ENCODE measurements at regions not wholly inside any gene's neighbourhood (a gene's known extent, or its start where the extent isn't known, plus 50 kb on each side); places are given as distances from the start of the nearest gene placed in this dataset.

- no peak for DNase-seq (ENCODE audit: low spot score)
These were observed 182.4 kb upstream of the CXXC4 start for GRCh38 chr4:104677116-104677515.

DNA sequence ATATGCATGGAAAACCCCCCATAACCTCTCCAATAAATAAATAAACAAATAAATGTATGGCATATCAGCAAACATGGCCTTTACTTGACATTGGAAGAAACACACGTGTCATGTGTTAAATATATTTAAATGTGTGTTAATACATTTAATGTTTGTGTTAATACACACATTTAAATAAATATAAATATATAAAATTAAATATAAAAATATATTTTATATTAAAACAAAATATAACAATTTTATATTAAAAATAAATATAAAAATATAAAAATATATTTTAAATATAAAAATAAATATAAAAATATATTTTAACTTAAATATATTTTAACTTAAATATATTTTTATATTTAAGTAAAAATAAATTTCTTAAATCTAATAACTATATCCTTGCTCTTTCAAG is 187.6 kb upstream of the CXXC4 start:
- DNase-seq (ENCODE audit: low spot score): no peak

DNA sequence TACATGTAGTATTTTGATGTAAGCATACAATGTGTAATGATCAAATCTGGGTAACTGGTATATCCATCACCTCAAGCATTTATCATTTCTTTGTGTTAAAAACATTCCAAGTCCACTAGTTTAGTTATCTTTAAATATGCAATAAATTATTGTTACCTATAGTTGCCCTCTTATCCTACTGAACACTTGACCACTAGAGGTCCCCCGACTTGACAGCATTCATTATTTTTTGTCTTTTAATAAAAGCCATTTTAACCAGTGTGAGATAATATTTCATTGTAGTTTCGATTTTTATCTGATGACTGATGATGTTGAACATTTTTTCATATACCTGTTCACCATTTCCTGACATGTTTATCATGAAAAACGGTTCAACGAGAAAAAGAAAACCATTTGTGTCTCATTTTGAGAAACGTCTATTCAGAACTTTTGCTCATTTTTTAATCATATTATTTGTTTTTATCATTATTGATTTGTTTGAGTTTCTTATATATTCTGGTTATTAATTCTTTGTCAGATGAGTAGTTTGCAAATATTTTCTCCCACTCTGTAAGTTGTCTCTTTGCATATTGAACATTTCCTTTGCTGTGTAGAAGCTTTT is 199.0 kb upstream of the CXXC4 start:
- peak; percentile 12 for DNase-seq (ENCODE audit: low spot score)

DNA sequence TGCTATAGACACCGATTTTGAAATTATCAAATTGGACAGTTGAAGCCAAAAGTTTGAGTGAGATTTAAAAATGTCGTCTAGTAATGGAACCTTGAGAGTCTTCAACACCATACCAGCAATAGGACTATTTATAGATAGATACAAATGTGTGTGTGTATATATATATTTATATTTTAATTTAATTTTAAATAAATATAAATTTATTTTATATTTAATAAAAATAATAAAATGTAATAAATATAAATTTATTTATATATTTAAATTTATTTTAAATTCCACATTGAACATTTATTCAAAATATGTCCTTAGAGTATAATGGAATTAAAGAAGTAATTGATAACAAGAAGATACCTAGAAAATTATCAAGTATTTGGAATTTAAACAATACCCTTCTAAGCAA is 221.9 kb upstream of the CXXC4 start:
- DNase-seq (ENCODE audit: low spot score): no peak

DNA sequence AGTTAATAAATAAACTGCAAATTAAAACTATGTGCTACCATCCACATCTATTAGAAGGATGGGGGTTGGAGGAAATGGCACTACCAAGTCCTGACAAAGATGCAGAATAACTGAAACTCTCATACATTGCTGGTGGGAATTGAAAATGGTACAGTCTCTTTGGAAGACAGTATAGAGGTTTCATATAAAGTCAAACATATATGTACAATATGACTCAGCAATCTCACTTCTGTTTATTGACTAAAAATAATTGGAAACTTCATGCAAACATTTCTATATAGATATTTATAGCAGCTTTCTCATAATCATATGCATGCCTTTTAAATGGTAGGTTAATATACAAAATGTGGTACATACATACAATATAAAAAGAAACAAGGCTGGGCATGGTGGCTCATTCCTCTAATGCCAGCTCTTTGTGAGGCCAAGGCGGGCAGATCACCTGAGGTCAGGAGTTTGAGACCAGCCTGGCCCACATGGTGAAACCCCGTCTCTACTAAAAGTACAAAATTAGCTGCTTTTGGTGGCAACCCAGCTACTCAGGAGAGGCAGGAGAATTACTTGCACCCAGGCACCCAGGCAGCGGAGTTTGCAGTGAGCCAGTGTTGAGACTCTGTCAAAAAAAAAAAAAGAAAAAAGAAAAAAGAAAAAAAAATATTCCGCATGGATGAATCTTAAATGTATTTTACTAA is 225.0 kb upstream of the CXXC4 start:
- no peak for DNase-seq (ENCODE audit: low spot score)

GRCh38 chr4:104722467-104722866 is 227.8 kb upstream of the CXXC4 start:
- DNase-seq (ENCODE audit: low spot score): no peak

GRCh38 chr4:104726002-104726401 is 231.3 kb upstream of the CXXC4 start:
- DNase-seq (ENCODE audit: low spot score): no peak

DNA sequence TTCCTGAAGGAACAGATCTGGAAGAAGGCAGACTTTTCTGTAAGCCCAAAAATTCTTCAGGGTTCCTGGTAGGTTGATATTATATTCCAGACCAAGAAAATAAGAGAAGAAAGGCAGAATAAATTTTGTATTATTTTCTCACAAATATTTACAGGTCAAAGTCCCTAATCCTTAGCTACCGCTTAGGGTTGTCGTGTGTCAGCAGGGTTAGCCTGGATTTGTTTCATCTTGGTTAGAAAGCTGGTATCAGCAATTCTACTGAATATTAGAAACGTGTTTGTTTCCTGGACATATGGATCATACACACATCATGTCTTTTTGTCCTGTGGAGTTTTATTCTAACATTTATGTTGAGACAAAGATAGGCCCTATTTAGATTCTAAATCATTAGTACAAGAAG is 232.9 kb upstream of the CXXC4 start:
- DNase-seq (ENCODE audit: low spot score): no peak

- peak; percentile 69 for DNase-seq (ENCODE audit: low spot score)
These were observed 233.9 kb upstream of the CXXC4 start for GRCh38 chr4:104728380-104729122.

- DNase-seq (ENCODE audit: low spot score): no peak
These were observed 238.1 kb upstream of the CXXC4 start for GRCh38 chr4:104732766-104733165.

DNA sequence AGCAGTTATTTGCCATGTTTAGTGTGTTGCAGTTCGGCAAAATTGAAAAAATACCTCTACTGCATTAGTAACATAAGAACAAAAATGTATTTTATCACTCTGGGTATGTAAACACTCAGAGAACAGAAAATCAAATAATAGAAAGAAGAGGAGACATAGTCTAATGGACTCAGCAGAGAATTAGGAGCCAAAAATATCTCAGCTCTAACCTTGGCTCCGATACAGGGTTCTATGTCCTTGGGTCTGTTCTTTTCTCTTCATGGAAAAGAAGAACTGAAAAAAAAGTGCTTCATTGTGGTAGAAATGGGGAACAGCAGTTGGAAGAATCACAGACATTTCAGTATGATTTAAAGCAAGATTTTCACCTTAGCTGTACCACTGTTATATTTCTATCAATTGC is 240.5 kb upstream of the CXXC4 start:
- no peak for DNase-seq (ENCODE audit: low spot score)

DNA sequence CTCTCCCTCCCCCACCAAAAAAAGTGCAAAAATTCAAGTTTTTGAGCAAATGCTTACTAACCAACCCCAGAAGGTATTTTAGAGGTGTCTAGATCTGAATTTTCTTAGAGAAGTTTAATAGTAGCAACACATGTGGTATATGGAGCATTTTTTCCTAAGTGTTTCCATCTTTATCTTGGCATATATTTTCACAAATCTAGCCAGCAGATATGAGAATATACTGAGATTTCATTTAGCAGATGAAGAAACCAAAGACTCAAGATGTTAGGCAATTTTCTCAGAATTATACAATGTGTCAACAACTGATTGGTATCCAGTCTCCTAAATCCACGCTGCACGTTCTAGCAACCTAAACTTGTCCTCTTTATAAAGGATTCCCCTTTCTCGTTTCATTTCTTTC is 245.5 kb upstream of the CXXC4 start:
- DNase-seq (ENCODE audit: low spot score): no peak

GRCh38 chr4:104743215-104743653 is 248.5 kb upstream of the CXXC4 start:
- no peak for DNase-seq (ENCODE audit: low spot score)

GRCh38 chr4:104747635-104748034 is 252.9 kb upstream of the CXXC4 start:
- DNase-seq (ENCODE audit: low spot score): no peak

DNA sequence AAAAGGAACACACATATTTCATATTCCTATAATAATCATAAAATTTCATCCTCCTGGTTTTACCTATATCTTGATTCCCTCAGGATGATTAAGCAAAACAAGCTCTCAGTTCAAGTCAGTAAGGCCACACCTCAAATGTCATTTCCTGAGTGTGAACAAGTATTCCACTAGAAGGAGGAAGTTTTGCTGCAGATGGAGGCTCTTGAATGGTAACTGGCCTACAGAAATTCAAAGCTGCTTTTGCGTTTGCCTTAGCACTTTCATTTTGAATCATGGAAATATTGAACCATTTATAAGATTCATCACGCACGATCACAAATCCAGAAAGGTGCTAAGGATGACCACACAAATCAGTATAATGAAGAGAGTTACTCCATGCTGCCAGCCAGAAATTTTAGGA is 254.4 kb upstream of the CXXC4 start:
- no peak for DNase-seq (ENCODE audit: low spot score)

GRCh38 chr4:104750008-104750407 is 255.3 kb upstream of the CXXC4 start:
- DNase-seq (ENCODE audit: low spot score): no peak

GRCh38 chr4:104751468-104751867 is 256.8 kb upstream of the CXXC4 start:
- DNase-seq (ENCODE audit: low spot score): no peak

DNA sequence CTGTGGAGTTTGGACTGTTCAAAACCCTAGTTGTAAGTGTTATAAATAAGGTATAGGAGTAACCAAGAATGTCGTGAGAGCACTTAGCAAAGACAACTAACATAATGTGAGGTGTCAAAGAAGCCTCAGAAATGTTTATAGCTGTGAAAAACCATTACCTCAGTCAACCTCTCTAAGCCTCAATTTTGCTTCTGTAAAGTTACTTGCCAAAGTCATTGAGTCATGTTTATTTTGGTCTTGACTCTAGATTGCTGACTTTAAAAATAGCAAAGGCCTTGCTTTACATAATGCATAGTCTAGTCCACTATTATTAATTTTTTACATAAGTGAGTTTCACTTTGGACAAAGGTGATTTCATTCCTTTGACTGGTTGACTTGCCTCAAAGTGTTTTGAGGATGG is 257.6 kb upstream of the CXXC4 start:
- DNase-seq (ENCODE audit: low spot score): no peak

- DNase-seq (ENCODE audit: low spot score): no peak
These were observed 262.1 kb upstream of the CXXC4 start for GRCh38 chr4:104756837-104757236.

- DNase-seq (ENCODE audit: low spot score): no peak
These were observed 263.9 kb upstream of the CXXC4 start for GRCh38 chr4:104758574-104758973.

DNA sequence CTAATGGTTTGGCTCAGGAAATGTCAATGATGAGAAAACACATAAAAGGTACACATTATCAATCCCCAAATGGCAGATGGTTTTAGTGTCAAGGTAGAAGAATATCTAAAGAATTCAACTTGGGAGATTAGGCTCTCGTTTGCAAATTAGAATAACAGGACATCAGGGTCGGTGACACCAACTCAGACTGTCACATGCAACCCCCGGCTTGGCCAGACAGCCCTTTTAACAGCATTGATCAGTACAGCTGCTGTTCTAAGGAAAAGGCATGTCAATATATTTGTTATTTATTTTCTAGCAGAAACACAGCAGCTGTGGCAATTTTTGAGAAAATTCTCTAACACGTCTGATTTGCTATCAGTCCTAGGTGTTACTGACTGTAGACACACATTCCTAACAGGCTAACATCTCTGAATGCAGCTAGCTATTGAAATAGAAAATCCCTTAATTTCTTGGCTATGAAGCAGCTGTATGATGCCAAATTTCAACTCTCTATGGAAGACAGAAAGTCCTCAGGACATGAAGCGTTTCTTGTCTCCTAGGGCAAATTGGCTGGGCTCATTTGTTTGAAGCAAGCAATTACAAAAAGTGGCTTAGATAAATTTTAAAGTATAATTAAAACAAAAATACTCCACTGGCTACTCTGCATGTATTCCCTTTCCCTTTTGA is 269.0 kb upstream of the CXXC4 start:
- DNase-seq (ENCODE audit: low spot score): no peak

- no peak for DNase-seq (ENCODE audit: low spot score)
These were observed 272.0 kb upstream of the CXXC4 start for GRCh38 chr4:104766676-104767075.

- DNase-seq (ENCODE audit: low spot score): no peak
These were observed 278.2 kb upstream of the CXXC4 start for GRCh38 chr4:104772849-104773248.

Data from LoVo (cell line).